ENCODE measurements at regions not wholly inside any gene's neighbourhood (a gene's known extent, or its start where the extent isn't known, plus 50 kb on each side); places are given as distances from the start of the nearest gene placed in this dataset.

DNA sequence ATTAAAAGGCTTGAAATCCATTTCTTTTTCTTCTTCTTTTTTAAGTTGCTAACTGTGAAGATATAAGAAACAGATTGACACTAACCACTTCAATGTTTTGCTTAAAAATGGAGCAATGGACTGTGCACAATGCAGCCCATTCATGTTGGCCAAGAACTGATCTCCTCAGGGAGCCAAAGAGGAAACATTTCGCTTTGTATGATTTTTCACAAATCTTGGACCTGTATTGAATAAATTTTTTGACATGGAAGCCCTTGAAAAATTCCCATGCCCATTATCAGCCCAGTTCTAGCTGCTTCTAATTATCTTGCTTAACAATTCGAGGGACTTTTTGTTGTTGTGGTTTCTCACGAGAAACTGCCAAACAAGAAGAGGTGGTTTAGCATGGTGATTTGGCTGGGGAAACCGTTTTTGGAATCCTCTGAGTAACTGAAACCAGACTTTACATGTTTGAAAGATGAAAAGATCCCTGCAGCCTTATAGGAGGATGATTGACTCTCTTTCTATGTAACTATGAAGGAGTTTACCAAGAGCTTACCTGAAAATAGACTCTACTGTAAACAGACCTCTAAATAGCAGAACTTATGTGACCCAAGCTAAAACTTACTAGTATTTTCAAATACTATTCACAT is 1389.4 kb upstream of the GOT2 start:
- TF ChIP-seq EZH2 (IDR thresholded peaks at IDR 0.05; ENCODE audit: insufficient read depth, poor library complexity, severe bottlenecking) = no peak
- no peak for TF ChIP-seq EZH2phosphoT487 (IDR thresholded peaks at IDR 0.05; ENCODE audit: insufficient read depth, low read depth)
- Histone ChIP-seq H3K9me2 (ENCODE audit: insufficient read depth) (no peaks in the 10 kb centered on the region), H3F3A (ENCODE audit: insufficient read depth) (no peaks in the 10 kb centered on the region), H3K9ac (no peak overlapping the region), H2AFZ (no peak overlapping the region), H3K27me3 (replicated peaks; ENCODE audit: insufficient read depth) (no peaks in the 10 kb centered on the region), H3K4me2 (ENCODE audit: unreplicated experiment) (no peak overlapping the region), H3K79me2 (ENCODE audit: insufficient read depth) (no peaks in the 10 kb centered on the region), H3K4me1 (ENCODE audit: insufficient read depth) (no peaks in the 10 kb centered on the region), H4K20me1 (ENCODE audit: insufficient read depth) (no peaks in the 10 kb centered on the region), H3K27ac (no peak overlapping the region), H3K4me3 (no peak overlapping the region), H3K9me3 (ENCODE audit: low read depth) (no peaks in the 10 kb centered on the region), H3K36me3 (ENCODE audit: low read depth) (no peaks in the 10 kb centered on the region)
- in situ Hi-C loops (cut with MboI) = no loop called here
- 1 to 2% methylated on average over 4 of the region's 4 CpGs for WGBS, 2 experiments (ENCODE audit: low coverage in 1 of 2, low lambda C conversion rate in 2 of 2, missing lambda C conversion rate in 2 of 2)
- DNase-seq = no peak

DNA sequence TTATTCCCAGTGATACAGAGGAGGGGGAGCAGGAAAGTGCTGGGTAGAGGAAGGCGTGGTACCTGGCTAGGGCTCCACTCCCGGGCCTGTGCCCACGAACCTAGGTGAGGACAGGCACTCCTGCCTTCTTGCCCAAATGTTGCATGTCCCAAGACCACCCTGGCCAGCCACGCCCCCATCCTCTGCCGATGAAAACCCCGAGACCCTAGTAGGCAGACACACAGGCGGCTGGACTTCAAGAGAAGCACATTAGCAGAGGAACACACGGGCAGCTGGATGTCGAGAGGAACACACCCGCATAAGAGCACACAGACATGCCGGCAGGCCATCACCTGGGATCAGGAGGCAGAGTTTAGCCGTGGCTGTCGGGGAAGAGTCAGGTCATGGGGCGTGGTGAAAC is 1386.5 kb upstream of the GOT2 start:
- no peaks in the 10 kb centered on the region for H3K9me3 ChIP-seq (ENCODE audit: low read depth)

DNA sequence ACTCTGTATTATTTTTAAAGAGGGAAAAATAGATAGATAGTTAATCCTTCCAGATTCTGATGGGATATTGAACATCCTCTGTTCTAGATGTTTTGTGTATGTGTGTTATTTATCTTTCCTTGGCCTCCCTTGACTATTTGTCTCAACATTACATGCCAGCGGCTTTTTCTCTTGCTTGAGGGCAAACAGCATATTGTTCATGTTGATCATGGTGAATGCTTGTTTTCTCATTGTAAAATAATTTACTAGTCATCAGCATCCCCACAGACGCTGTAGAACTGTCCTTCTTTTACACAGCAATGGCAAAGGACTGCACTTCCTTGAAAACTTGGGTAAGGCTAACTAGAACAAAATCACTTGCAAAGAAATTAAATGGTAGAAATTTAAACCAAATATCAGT is 1376.4 kb upstream of the GOT2 start:
- Histone ChIP-seq H3K4me2 (ENCODE audit: unreplicated experiment) (no peak overlapping the region), H3K4me1 (ENCODE audit: insufficient read depth) (no peaks in the 10 kb centered on the region), H3K36me3 (ENCODE audit: low read depth) (no peaks in the 10 kb centered on the region), H3F3A (ENCODE audit: insufficient read depth) (no peaks in the 10 kb centered on the region), H3K27ac (no peak overlapping the region), H3K9me3 (ENCODE audit: low read depth) (no peaks in the 10 kb centered on the region), H3K9ac (no peak overlapping the region), H2AFZ (no peak overlapping the region), H3K4me3 (no peak overlapping the region), H3K79me2 (ENCODE audit: insufficient read depth) (no peaks in the 10 kb centered on the region), H3K27me3 (replicated peaks; ENCODE audit: insufficient read depth) (no peaks in the 10 kb centered on the region), H4K20me1 (ENCODE audit: insufficient read depth) (no peaks in the 10 kb centered on the region), H3K9me2 (ENCODE audit: insufficient read depth) (no peaks in the 10 kb centered on the region)
- TF ChIP-seq EZH2 (IDR thresholded peaks at IDR 0.05; ENCODE audit: insufficient read depth, poor library complexity, severe bottlenecking) = no peak
- no peak for TF ChIP-seq EZH2phosphoT487 (IDR thresholded peaks at IDR 0.05; ENCODE audit: insufficient read depth, low read depth)
- no peak for DNase-seq
- 16 to 19% methylated on average over 2 of the region's 2 CpGs for WGBS, 2 experiments (ENCODE audit: low coverage in 1 of 2, low lambda C conversion rate in 2 of 2, missing lambda C conversion rate in 2 of 2)
- in situ Hi-C loops (cut with MboI) = no loop called here

More for the DNA sequence above, 1386.5 kb upstream of the GOT2 start:
- Histone ChIP-seq H3F3A (ENCODE audit: insufficient read depth) (no peaks in the 10 kb centered on the region), H3K36me3 (ENCODE audit: low read depth) (no peaks in the 10 kb centered on the region), H3K79me2 (ENCODE audit: insufficient read depth) (no peaks in the 10 kb centered on the region), H2AFZ (no peak overlapping the region), H3K9me2 (ENCODE audit: insufficient read depth) (no peaks in the 10 kb centered on the region), H3K4me3 (no peak overlapping the region), H4K20me1 (ENCODE audit: insufficient read depth) (no peaks in the 10 kb centered on the region), H3K9ac (no peak overlapping the region), H3K27ac (no peak overlapping the region), H3K27me3 (replicated peaks; ENCODE audit: insufficient read depth) (no peaks in the 10 kb centered on the region), H3K4me2 (ENCODE audit: unreplicated experiment) (no peak overlapping the region), H3K4me1 (ENCODE audit: insufficient read depth) (no peaks in the 10 kb centered on the region)
- DNase-seq = no peak
- no peak for TF ChIP-seq EZH2 (IDR thresholded peaks at IDR 0.05; ENCODE audit: insufficient read depth, poor library complexity, severe bottlenecking)
- no peak for TF ChIP-seq EZH2phosphoT487 (IDR thresholded peaks at IDR 0.05; ENCODE audit: insufficient read depth, low read depth)
- in situ Hi-C loops (cut with MboI) = no loop called here
- WGBS, 2 experiments (ENCODE audit: low coverage in 1 of 2, low lambda C conversion rate in 2 of 2, missing lambda C conversion rate in 2 of 2) = 47 to 48% methylated on average over 14 of the region's 14 CpGs

DNA sequence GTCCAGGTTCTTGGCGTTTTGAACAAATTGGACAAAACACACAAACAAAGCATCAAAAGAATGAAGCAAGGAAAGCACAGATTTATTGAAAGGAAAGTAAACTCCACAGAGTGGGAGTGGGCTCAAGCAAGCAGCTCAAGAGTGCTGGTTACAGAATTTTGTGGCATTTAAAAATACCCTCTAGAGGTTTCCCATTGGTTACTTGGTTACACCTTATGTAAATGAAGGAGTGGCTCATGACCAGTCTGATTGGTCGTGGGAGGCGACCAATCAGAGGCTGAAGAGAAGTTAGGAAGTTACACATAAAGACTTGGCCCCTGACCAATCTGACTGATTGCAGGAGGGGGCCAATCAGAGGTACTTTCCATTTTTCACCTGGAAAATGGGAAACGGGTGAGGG is 1373.8 kb upstream of the GOT2 start:
- no peak overlapping the region for H3K4me3 ChIP-seq
- H2AFZ ChIP-seq = no peak overlapping the region
- no peaks in the 10 kb centered on the region for H4K20me1 ChIP-seq (ENCODE audit: insufficient read depth)
- H3K27ac ChIP-seq = no peak overlapping the region
- H3K36me3 ChIP-seq (ENCODE audit: low read depth) = no peaks in the 10 kb centered on the region
- H3K27me3 ChIP-seq (replicated peaks; ENCODE audit: insufficient read depth) = no peaks in the 10 kb centered on the region
- TF ChIP-seq EZH2phosphoT487 (IDR thresholded peaks at IDR 0.05; ENCODE audit: insufficient read depth, low read depth) (no peak), EZH2 (IDR thresholded peaks at IDR 0.05; ENCODE audit: insufficient read depth, poor library complexity, severe bottlenecking) (no peak)
- H3K9ac ChIP-seq = no peak overlapping the region
- no peaks in the 10 kb centered on the region for H3K4me1 ChIP-seq (ENCODE audit: insufficient read depth)
- no peaks in the 10 kb centered on the region for H3K79me2 ChIP-seq (ENCODE audit: insufficient read depth)
- WGBS, 2 experiments (ENCODE audit: low coverage in 1 of 2, low lambda C conversion rate in 2 of 2, missing lambda C conversion rate in 2 of 2) = 32 to 36% methylated on average over 4 of the region's 4 CpGs
- no peak for DNase-seq
- H3F3A ChIP-seq (ENCODE audit: insufficient read depth) = no peaks in the 10 kb centered on the region
- no peaks in the 10 kb centered on the region for H3K9me2 ChIP-seq (ENCODE audit: insufficient read depth)
- no peak overlapping the region for H3K4me2 ChIP-seq (ENCODE audit: unreplicated experiment)
- no peaks in the 10 kb centered on the region for H3K9me3 ChIP-seq (ENCODE audit: low read depth)
- in situ Hi-C loops (cut with MboI) = no loop called here

DNA sequence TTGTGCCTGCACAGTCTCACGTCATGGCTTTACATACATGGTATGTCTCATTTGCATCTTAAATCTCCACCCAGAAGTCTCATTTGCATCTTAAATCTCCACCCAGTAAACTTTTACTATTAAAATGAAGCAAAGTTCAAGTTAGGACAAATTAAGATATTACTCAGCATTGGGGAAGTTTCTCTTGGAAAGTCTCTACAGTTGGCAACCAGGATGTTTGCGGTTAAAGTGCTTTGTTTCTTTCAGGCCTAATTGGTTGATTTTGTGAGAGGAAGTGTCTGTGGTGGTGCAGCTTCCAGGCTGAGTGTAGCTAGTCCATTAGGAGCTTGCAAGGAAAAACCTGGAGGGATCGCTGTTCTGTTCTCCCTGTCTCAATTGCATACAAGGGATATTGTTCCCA is 1373.3 kb upstream of the GOT2 start:
- H2AFZ ChIP-seq = no peak overlapping the region
- 3 to 14% methylated on average over 3 of the region's 3 CpGs for WGBS, 2 experiments (ENCODE audit: low coverage in 1 of 2, low lambda C conversion rate in 2 of 2, missing lambda C conversion rate in 2 of 2)
- H3K27ac ChIP-seq = no peak overlapping the region
- DNase-seq = no peak
- H3K9me3 ChIP-seq (ENCODE audit: low read depth) = no peaks in the 10 kb centered on the region
- no peak overlapping the region for H3K9ac ChIP-seq
- no peaks in the 10 kb centered on the region for H4K20me1 ChIP-seq (ENCODE audit: insufficient read depth)
- H3K27me3 ChIP-seq (replicated peaks; ENCODE audit: insufficient read depth) = no peaks in the 10 kb centered on the region
- H3K79me2 ChIP-seq (ENCODE audit: insufficient read depth) = no peaks in the 10 kb centered on the region
- TF ChIP-seq EZH2phosphoT487 (IDR thresholded peaks at IDR 0.05; ENCODE audit: insufficient read depth, low read depth) (no peak), EZH2 (IDR thresholded peaks at IDR 0.05; ENCODE audit: insufficient read depth, poor library complexity, severe bottlenecking) (no peak)
- no peak overlapping the region for H3K4me3 ChIP-seq
- no peaks in the 10 kb centered on the region for H3K36me3 ChIP-seq (ENCODE audit: low read depth)
- no peaks in the 10 kb centered on the region for H3K9me2 ChIP-seq (ENCODE audit: insufficient read depth)
- in situ Hi-C loops (cut with MboI) = no loop called here
- no peaks in the 10 kb centered on the region for H3K4me1 ChIP-seq (ENCODE audit: insufficient read depth)
- no peaks in the 10 kb centered on the region for H3F3A ChIP-seq (ENCODE audit: insufficient read depth)
- H3K4me2 ChIP-seq (ENCODE audit: unreplicated experiment) = no peak overlapping the region
